ENCODE measurements at regions not wholly inside any gene's neighbourhood (a gene's known extent, or its start where the extent isn't known, plus 50 kb on each side); places are given as distances from the start of the nearest gene placed in this dataset.

DNA sequence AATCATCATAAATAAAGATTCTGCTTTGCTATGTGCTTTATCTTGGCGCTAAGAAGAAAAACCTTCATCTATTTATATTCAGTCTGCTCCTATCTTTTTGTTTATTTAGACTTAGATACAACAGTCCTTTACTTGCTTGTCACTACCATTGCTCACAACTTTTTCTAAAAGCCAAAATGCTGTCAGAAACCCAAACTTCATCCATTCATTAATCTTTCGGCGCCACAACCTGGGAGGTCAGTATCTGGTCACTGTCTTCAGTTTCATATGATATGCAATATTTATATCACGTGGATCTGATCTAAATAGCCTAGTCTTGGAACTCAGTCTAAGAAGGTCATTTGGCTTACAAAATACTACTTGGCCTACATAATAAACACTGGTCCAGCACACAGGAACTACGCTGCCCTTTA lies 159.3 kb upstream of the TARS1 start:
- TF ChIP-seq CTCF (conservative IDR thresholded peaks at IDR 0.05; ENCODE audit: low read depth in 2 of 2) (no peak), ZNF114 (CRISPR knock-in tag; IDR thresholded peaks at IDR 0.05) (no peak)

All from GM23338 (cell line).